Cardiac muscle cell (in vitro differentiated cells and primary cell): ENCODE measurements at regions not wholly inside any gene's neighbourhood (a gene's known extent, or its start where the extent isn't known, plus 50 kb on each side); places are given as distances from the start of the nearest gene placed in this dataset.

Experiments used
- DNase-seq, 2 donors: peaks; one replicate each; pipeline versions ENCODE4 v3.0.0 to v3.0.0-alpha.2; 2010 to 2017; ENCODE audit warnings: low read depth in 1 of 2, low spot score in 1 of 2
- H3K27ac ChIP-seq: fragments of 200-600 bp; sonication (generic); 2 replicates; pipeline ENCODE4 v1.5.1; 2016
- H3K27me3 ChIP-seq: fragments of 200-600 bp; sonication (generic); 2 replicates; pipeline ENCODE4 v1.6.0; 2016; ENCODE audit warnings: control low read depth
- H3K36me3 ChIP-seq: fragments of 200-600 bp; sonication (generic); 2 replicates; pipeline ENCODE4 v1.5.1; 2016; ENCODE audit warnings: control low read depth
- H3K4me1 ChIP-seq: fragments of 200-600 bp; sonication (generic); 2 replicates; pipeline ENCODE4 v1.8.1; 2017; ENCODE audit warnings: low read depth, mild to moderate bottlenecking, mixed run types
- H3K4me3 ChIP-seq: fragments of 200-600 bp; sonication (generic); 2 replicates; pipeline ENCODE4 v1.5.1; 2016; ENCODE audit warnings: mild to moderate bottlenecking
- H3K9me3 ChIP-seq: fragments of 200-600 bp; sonication (generic); 2 replicates; pipeline ENCODE4 v1.5.1; 2017; ENCODE audit warnings: low read depth, mild to moderate bottlenecking, control low read depth
- CTCF ChIP-seq: IDR thresholded peaks from 2 replicates; pipeline ENCODE4 v1.5.1; 2012; ENCODE audit warnings: low read depth, mild to moderate bottlenecking, low read length

- no peak overlapping the region for H3K4me3 ChIP-seq
- TF ChIP-seq CTCF, result no peak
- no peak for DNase-seq
Measured at GRCh38 chrX:116238567-116239255, 68.2 kb downstream of the AGTR2 start.

GRCh38 chrX:116239944-116240840 lies 69.6 kb downstream of the AGTR2 start:
- H3K4me1 ChIP-seq, result no peaks in the 10 kb centered on the region
- H3K36me3 ChIP-seq, result no peaks in the 10 kb centered on the region
- no peak for TF ChIP-seq CTCF
- DNase-seq, result peak in 1 of 2 donors; percentile 40
- H3K27me3 ChIP-seq, result no peaks in the 10 kb centered on the region
- H3K27ac ChIP-seq, result no peak overlapping the region
- no peaks in the 10 kb centered on the region for H3K9me3 ChIP-seq
- H3K4me3 ChIP-seq, result no peak overlapping the region

More at GRCh38 chrX:116238567-116239255, 68.2 kb downstream of the AGTR2 start:
- Histone ChIP-seq H3K4me1 (no peaks in the 10 kb centered on the region), H3K27ac (no peak overlapping the region), H3K9me3 (no peaks in the 10 kb centered on the region), H3K27me3 (no peaks in the 10 kb centered on the region), H3K36me3 (no peaks in the 10 kb centered on the region)

GRCh38 chrX:116241001-116241400 lies 70.5 kb downstream of the AGTR2 start:
- Histone ChIP-seq H3K36me3 (no peaks in the 10 kb centered on the region), H3K27ac (no peak overlapping the region), H3K4me1 (no peaks in the 10 kb centered on the region), H3K4me3 (no peak overlapping the region), H3K9me3 (no peaks in the 10 kb centered on the region), H3K27me3 (no peaks in the 10 kb centered on the region)
- no peak for TF ChIP-seq CTCF
- no peak for DNase-seq

GRCh38 chrX:116243039-116243438 lies 72.5 kb downstream of the AGTR2 start:
- DNase-seq, result no peak
- no peak for TF ChIP-seq CTCF
- Histone ChIP-seq H3K9me3 (no peaks in the 10 kb centered on the region), H3K36me3 (no peaks in the 10 kb centered on the region), H3K27ac (no peak overlapping the region), H3K27me3 (no peaks in the 10 kb centered on the region), H3K4me3 (no peak overlapping the region), H3K4me1 (no peaks in the 10 kb centered on the region)

GRCh38 chrX:116246261-116246660 lies 75.7 kb downstream of the AGTR2 start:
- Histone ChIP-seq H3K9me3 (no peaks in the 10 kb centered on the region), H3K27ac (no peak overlapping the region), H3K4me1 (no peaks in the 10 kb centered on the region), H3K4me3 (no peak overlapping the region), H3K27me3 (no peaks in the 10 kb centered on the region), H3K36me3 (no peaks in the 10 kb centered on the region)
- TF ChIP-seq CTCF, result no peak
- DNase-seq, result peak in 1 of 2 donors; percentile 16
